Neuronal stem cell (in vitro differentiated cells): ENCODE measurements at regions not wholly inside any gene's neighbourhood (a gene's known extent, or its start where the extent isn't known, plus 50 kb on each side); places are given as distances from the start of the nearest gene placed in this dataset.

ENCODE experiments used
- DNase-seq: peaks from one replicate; pipeline ENCODE4 v3.0.0-alpha.2; 2013; ENCODE audit warnings: low spot score
- H2AFZ ChIP-seq: one replicate; pipeline ENCODE4 v1.6.1; 2013; ENCODE audit warnings: mild to moderate bottlenecking, low read length, inconsistent platforms
- H2AK5ac ChIP-seq: 2 replicates; pipeline ENCODE4 v1.6.1; 2013; ENCODE audit warnings: low read depth, mild to moderate bottlenecking, inconsistent platforms, low read length, moderate library complexity, mixed read lengths
- H2BK120ac ChIP-seq: 2 replicates; pipeline ENCODE4 v1.6.1; 2013; ENCODE audit warnings: low read depth, mild to moderate bottlenecking, inconsistent platforms, low read length, moderate library complexity, mixed read lengths
- H2BK12ac ChIP-seq: one replicate; pipeline ENCODE4 v1.6.1; 2013; ENCODE audit warnings: low read length, inconsistent platforms
- H2BK15ac ChIP-seq: 2 replicates; pipeline ENCODE4 v1.6.1; 2013; ENCODE audit warnings: mild to moderate bottlenecking, low read length, inconsistent platforms, mixed read lengths
- H2BK5ac ChIP-seq: one replicate; pipeline ENCODE4 v1.6.1; 2013; ENCODE audit warnings: inconsistent platforms, mild to moderate bottlenecking, low read length, moderate library complexity
- H3K14ac ChIP-seq: one replicate; pipeline ENCODE4 v1.6.1; 2013; ENCODE audit warnings: low read length, inconsistent platforms
- H3K18ac ChIP-seq: 2 replicates; pipeline ENCODE4 v1.6.1; 2013; ENCODE audit warnings: low read length, inconsistent platforms
- H3K23ac ChIP-seq: 2 replicates; pipeline ENCODE4 v1.6.1; 2013; ENCODE audit warnings: low read depth, mild to moderate bottlenecking, mixed read lengths, low read length, inconsistent platforms; ENCODE audit not compliant: poor library complexity
- H3K27ac ChIP-seq: replicated peaks from 3 replicates; pipeline ENCODE4 v1.5.1; 2013; ENCODE audit warnings: low read length, inconsistent platforms
- H3K27me3 ChIP-seq, 3 experiments: 2 replicates each; pipeline ENCODE4 v1.6.1; 2013; ENCODE audit warnings: low read length in 3 of 3, mild to moderate bottlenecking in 2 of 3, inconsistent platforms in 1 of 3, low read depth in 1 of 3, mixed read lengths in 1 of 3, moderate library complexity in 1 of 3; ENCODE audit not compliant: control insufficient read depth in 3 of 3, insufficient read depth in 3 of 3
- H3K36me3 ChIP-seq, 2 donors: replicated peaks in 1 of 2; 2 replicates each; pipeline ENCODE4 v1.6.1; 2013; ENCODE audit warnings: low read length in 2 of 2; ENCODE audit not compliant: control insufficient read depth in 2 of 2, insufficient read depth in 2 of 2
- H3K4ac ChIP-seq: 2 replicates; pipeline ENCODE4 v1.6.1; 2013; ENCODE audit warnings: inconsistent platforms, mild to moderate bottlenecking, low read length, moderate library complexity
- H3K4me1 ChIP-seq, 2 donors: 1 replicate in 1 of 2; 2 replicates in 1 of 2; pipeline ENCODE4 v1.6.1; 2013; ENCODE audit warnings: low read length in 2 of 2, low read depth in 1 of 2; ENCODE audit not compliant: control insufficient read depth in 2 of 2, insufficient read depth in 1 of 2
- H3K4me2 ChIP-seq: one replicate; pipeline ENCODE4 v1.6.1; 2013; ENCODE audit warnings: mild to moderate bottlenecking, low read length, inconsistent platforms; ENCODE audit not compliant: insufficient read depth, poor library complexity, severe bottlenecking
- H3K4me3 ChIP-seq, 2 donors: 2 replicates each; pipeline ENCODE4 v1.5.1; 2013; ENCODE audit warnings: low read length in 2 of 2, mild to moderate bottlenecking in 2 of 2, inconsistent platforms in 1 of 2, moderate library complexity in 1 of 2
- H3K79me1 ChIP-seq: one replicate; pipeline ENCODE4 v1.6.1; 2013; ENCODE audit warnings: low read depth, mild to moderate bottlenecking, inconsistent platforms, low read length, moderate library complexity
- H3K9ac ChIP-seq: one replicate; pipeline ENCODE4 v1.6.1; 2013; ENCODE audit warnings: mild to moderate bottlenecking, low read depth, low read length, inconsistent platforms; ENCODE audit not compliant: poor library complexity
- H3K9me3 ChIP-seq, 2 donors: replicated peaks in 1 of 2; 2 replicates each; pipeline versions ENCODE3 to v1.6.1; 2013; ENCODE audit warnings: low read length in 2 of 2, mild to moderate bottlenecking in 2 of 2, inconsistent platforms in 1 of 2, low read depth in 1 of 2, mixed read lengths in 1 of 2, moderate library complexity in 1 of 2; ENCODE audit not compliant: control insufficient read depth in 2 of 2, insufficient read depth in 1 of 2
- H4K8ac ChIP-seq: one replicate; pipeline ENCODE4 v1.6.1; 2013; ENCODE audit warnings: low read depth, mild to moderate bottlenecking, inconsistent platforms, low read length, moderate library complexity
- H4K91ac ChIP-seq: one replicate; pipeline ENCODE4 v1.6.1; 2013; ENCODE audit warnings: low read length, low read depth, mild to moderate bottlenecking, inconsistent platforms; ENCODE audit not compliant: poor library complexity
- WGBS, 2 donors: extraction: QIAGEN DNeasy Blood & Tissue Kit; methylation state at CpG; one replicate each; pipeline ENCODE4 v1.1.7; 2013; ENCODE audit warnings: missing lambda C conversion rate in 2 of 2, mixed read lengths in 1 of 2; ENCODE audit not compliant: insufficient read length in 2 of 2, insufficient replicate concordance in 1 of 2; ENCODE audit errors: extremely low coverage in 2 of 2; 5-methylcytosine and 5-hydroxymethylcytosine counted together

DNA sequence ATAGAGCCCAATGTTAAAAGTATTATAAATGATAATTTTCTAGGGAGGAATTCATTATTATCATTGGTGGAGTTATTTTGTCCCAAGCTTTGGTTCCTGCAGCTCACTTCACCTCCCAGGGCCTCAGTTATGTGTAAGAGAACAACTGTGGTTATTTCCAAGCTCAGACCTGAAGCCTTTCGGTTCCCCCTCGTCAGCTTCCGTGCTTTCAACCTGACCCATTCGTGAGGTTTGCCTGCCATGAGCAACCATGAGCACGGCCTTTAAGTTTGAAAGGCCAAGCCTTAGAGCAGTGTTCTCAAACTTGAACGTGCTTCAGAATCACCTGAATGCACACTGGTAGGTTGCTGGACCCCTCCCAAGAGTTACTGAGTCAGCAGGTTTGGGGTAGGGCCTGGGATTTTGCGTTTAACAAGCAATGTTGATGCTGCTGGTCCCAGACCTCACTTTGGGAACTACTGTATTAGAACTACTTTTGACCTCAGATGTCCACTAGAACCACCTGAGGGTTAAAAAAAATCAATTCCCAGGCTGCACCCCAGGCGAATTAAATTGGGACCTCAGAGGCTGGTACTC lies 133.0 kb upstream of the PRMT8 start:
- Histone ChIP-seq H3K4ac (no peak overlapping the region), H3K27ac (no peak overlapping the region), H4K91ac (no peak overlapping the region), H3K9me3 (no peaks in the 10 kb centered on the region), H3K36me3 (no peaks in the 10 kb centered on the region), H2AFZ (no peak overlapping the region), H2AK5ac (no peak overlapping the region), H3K4me1 (peaks cover 0 to 8% of the 10 kb centered on the region in 2 donors), H4K8ac (no peak overlapping the region), H3K79me1 (no peaks in the 10 kb centered on the region), H3K23ac (no peak overlapping the region), H2BK5ac (no peak overlapping the region), H3K4me3 (no peak overlapping the region), H3K18ac (no peak overlapping the region), H2BK15ac (no peak overlapping the region), H2BK12ac (no peak overlapping the region), H3K27me3 (peaks cover 0 to 48% (median 0%) of the 10 kb centered on the region in 3 experiments), H3K9ac (no peak overlapping the region), H3K4me2 (no peak overlapping the region), H3K14ac (no peak overlapping the region), H2BK120ac (no peak overlapping the region)
- no CpG with 5 or more reads among the region's 8 CpGs for WGBS, 2 donors
- DNase-seq = no peak

DNA sequence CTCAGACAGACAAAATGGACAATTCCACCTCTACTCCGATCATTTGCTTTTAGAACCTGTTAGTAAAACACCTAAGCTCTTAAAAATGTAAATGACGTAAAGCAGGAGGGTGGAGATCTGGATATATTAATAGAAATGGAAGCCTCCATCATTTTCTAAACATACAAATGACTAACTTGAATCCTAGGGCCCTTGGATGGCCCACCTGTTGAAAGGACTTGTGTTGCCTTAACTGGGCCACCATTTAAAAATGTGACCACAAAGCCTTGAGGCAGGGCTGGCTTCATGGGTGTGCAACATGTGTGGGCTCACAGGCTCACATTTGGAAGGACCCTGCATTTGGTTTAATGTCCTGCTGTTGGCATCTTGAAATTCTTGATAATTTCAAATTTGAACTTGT lies 131.5 kb upstream of the PRMT8 start:
- H2BK120ac ChIP-seq = no peak overlapping the region
- peaks cover 0 to 58% (median 3%) of the 10 kb centered on the region in 3 experiments for H3K27me3 ChIP-seq
- H3K9me3 ChIP-seq = no peaks in the 10 kb centered on the region
- no peak overlapping the region for H4K91ac ChIP-seq
- H3K9ac ChIP-seq = no peak overlapping the region
- H3K36me3 ChIP-seq = no peaks in the 10 kb centered on the region
- no peak for DNase-seq
- no peak overlapping the region for H2AFZ ChIP-seq
- H3K79me1 ChIP-seq = no peaks in the 10 kb centered on the region
- WGBS, 2 donors = no CpG with 5 or more reads among the region's 2 CpGs
- no peak overlapping the region for H3K4me3 ChIP-seq
- no peak overlapping the region for H3K4me2 ChIP-seq
- no peak overlapping the region for H3K23ac ChIP-seq
- H2BK5ac ChIP-seq = no peak overlapping the region
- no peak overlapping the region for H4K8ac ChIP-seq
- H3K27ac ChIP-seq = no peak overlapping the region
- no peak overlapping the region for H2AK5ac ChIP-seq
- H2BK15ac ChIP-seq = no peak overlapping the region
- no peak overlapping the region for H3K4ac ChIP-seq
- H3K14ac ChIP-seq = no peak overlapping the region
- H2BK12ac ChIP-seq = no peak overlapping the region
- H3K18ac ChIP-seq = no peak overlapping the region
- H3K4me1 ChIP-seq = peaks cover 0 to 8% of the 10 kb centered on the region in 2 donors

- H3K4me2 ChIP-seq = no peak overlapping the region
- no peak overlapping the region for H3K4me3 ChIP-seq
- no peak overlapping the region for H2BK15ac ChIP-seq
- H3K36me3 ChIP-seq = no peaks in the 10 kb centered on the region
- H4K91ac ChIP-seq = no peak overlapping the region
- H3K18ac ChIP-seq = no peak overlapping the region
- H3K23ac ChIP-seq = no peak overlapping the region
- no peaks in the 10 kb centered on the region for H3K79me1 ChIP-seq
- no peak overlapping the region for H3K27ac ChIP-seq
- H3K4me1 ChIP-seq = peaks cover 5% of the 10 kb centered on the region in 2 donors
- H3K9ac ChIP-seq = no peak overlapping the region
- no peak overlapping the region for H2BK120ac ChIP-seq
- no peak overlapping the region for H2AFZ ChIP-seq
- no CpG with 5 or more reads among the region's 6 CpGs for WGBS, 2 donors
- no peak overlapping the region for H2BK12ac ChIP-seq
- H4K8ac ChIP-seq = no peak overlapping the region
- H3K14ac ChIP-seq = no peak overlapping the region
- H2BK5ac ChIP-seq = no peak overlapping the region
- no peak overlapping the region for H2AK5ac ChIP-seq
- no peak for DNase-seq
- H3K9me3 ChIP-seq = no peaks in the 10 kb centered on the region
- peaks cover 0 to 63% (median 15%) of the 10 kb centered on the region in 3 experiments for H3K27me3 ChIP-seq
- no peak overlapping the region for H3K4ac ChIP-seq
Observed at GRCh38 chr12:3361146-3361545, 129.9 kb upstream of the PRMT8 start.

GRCh38 chr12:3362737-3363136 lies 128.3 kb upstream of the PRMT8 start:
- H2AK5ac ChIP-seq = no peak overlapping the region
- H2BK15ac ChIP-seq = no peak overlapping the region
- H3K18ac ChIP-seq = no peak overlapping the region
- WGBS, 2 donors = no CpG with 5 or more reads among the region's 6 CpGs
- peaks cover 0 to 5% of the 10 kb centered on the region in 2 donors for H3K9me3 ChIP-seq
- no peak overlapping the region for H3K27ac ChIP-seq
- H2AFZ ChIP-seq = no peak overlapping the region
- no peaks in the 10 kb centered on the region for H3K36me3 ChIP-seq
- no peak overlapping the region for H4K91ac ChIP-seq
- H3K14ac ChIP-seq = no peak overlapping the region
- H3K4ac ChIP-seq = no peak overlapping the region
- H4K8ac ChIP-seq = no peak overlapping the region
- no peak overlapping the region for H2BK12ac ChIP-seq
- no peak overlapping the region for H2BK120ac ChIP-seq
- H3K9ac ChIP-seq = no peak overlapping the region
- no peak overlapping the region for H3K4me3 ChIP-seq
- peaks cover 5 to 9% of the 10 kb centered on the region in 2 donors for H3K4me1 ChIP-seq
- peaks cover 0 to 66% (median 29%) of the 10 kb centered on the region in 3 experiments for H3K27me3 ChIP-seq
- H3K23ac ChIP-seq = no peak overlapping the region
- H3K79me1 ChIP-seq = no peaks in the 10 kb centered on the region
- no peak overlapping the region for H3K4me2 ChIP-seq
- no peak for DNase-seq
- no peak overlapping the region for H2BK5ac ChIP-seq
